Lower lobe of right lung (tissue), 2 donors: ENCODE measurements at regions not wholly inside any gene's neighbourhood (a gene's known extent, or its start where the extent isn't known, plus 50 kb on each side); places are given as distances from the start of the nearest gene placed in this dataset.

Experiments
- ATAC-seq, 2 donors: fragments of 200-7000 bp; cut with Tn5 transposase; one replicate each; pipeline ENCODE4 v1.9.1; 2020 to 2022; ENCODE audit warnings: mild to moderate bottlenecking in 2 of 2, moderate library complexity in 2 of 2
- DNase-seq: peaks from one replicate; pipeline ENCODE4 v3.0.0-alpha.2; 2020
- H3K27ac ChIP-seq: fragments of 200-600 bp; one replicate; pipeline ENCODE4 v1.8.0; 2022
- H3K27me3 ChIP-seq: fragments of 200-600 bp; one replicate; pipeline ENCODE4 v1.8.0; 2022; ENCODE audit warnings: low read depth
- H3K36me3 ChIP-seq: fragments of 200-600 bp; one replicate; pipeline ENCODE4 v1.8.0; 2022; ENCODE audit warnings: mild to moderate bottlenecking
- H3K4me1 ChIP-seq: fragments of 200-600 bp; one replicate; pipeline ENCODE4 v1.8.0; 2022
- H3K4me3 ChIP-seq: fragments of 200-600 bp; one replicate; pipeline ENCODE4 v1.8.0; 2022; ENCODE audit warnings: mild to moderate bottlenecking
- H3K9me3 ChIP-seq: fragments of 200-600 bp; one replicate; pipeline ENCODE4 v1.8.0; 2022
- CTCF ChIP-seq: fragments of 200-600 bp; IDR thresholded peaks from one replicate; pipeline ENCODE4 v1.8.0; 2022; ENCODE audit warnings: antibody characterized with exemption, mild to moderate bottlenecking
- intact Hi-C: fragments of 100-400 bp; cut with DNase I; formaldehyde crosslinking; loops from one replicate; pipeline ENCODE4 v1.11.0; 2022
- donor health status: DM: no; HTN: yes; CAD: no; lungs with severe emphysema.

GRCh38 chr17:36731811-36732210 is 130.4 kb downstream of the MRM1 start:
- Histone ChIP-seq H3K36me3 (no peaks in the 10 kb centered on the region), H3K27me3 (peaks cover 45% of the 10 kb centered on the region), H3K4me1 (no peaks in the 10 kb centered on the region), H3K4me3 (no peak overlapping the region), H3K9me3 (no peaks in the 10 kb centered on the region), H3K27ac (no peak overlapping the region)
- intact Hi-C loops: no loop called here
- DNase-seq: no peak
- ATAC-seq: no peak
- no peak for TF ChIP-seq CTCF

DNA sequence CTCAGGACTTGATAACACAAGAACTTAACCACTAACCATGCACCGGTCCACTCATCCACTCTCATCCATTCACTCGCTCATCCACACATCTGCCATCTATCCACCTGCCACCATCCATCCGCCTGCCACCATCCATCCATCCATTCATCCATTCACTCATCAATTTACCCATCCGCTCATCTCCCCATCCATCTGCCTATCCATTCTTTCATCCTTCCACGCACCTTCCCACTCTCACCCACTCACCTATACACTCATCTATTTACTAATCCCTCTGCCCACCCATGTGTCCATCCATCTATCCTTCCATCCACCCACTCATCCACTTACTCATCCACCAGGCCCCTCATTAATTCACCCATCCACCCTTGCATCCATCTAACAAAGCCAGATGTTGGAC is 131.0 kb downstream of the MRM1 start:
- no peaks in the 10 kb centered on the region for H3K4me1 ChIP-seq
- TF ChIP-seq CTCF: no peak
- no peak for DNase-seq
- no peak overlapping the region for H3K27ac ChIP-seq
- intact Hi-C loops: no loop called here
- H3K4me3 ChIP-seq: no peak overlapping the region
- no peak for ATAC-seq
- H3K27me3 ChIP-seq: peaks cover 43% of the 10 kb centered on the region
- no peaks in the 10 kb centered on the region for H3K36me3 ChIP-seq
- H3K9me3 ChIP-seq: no peaks in the 10 kb centered on the region

DNA sequence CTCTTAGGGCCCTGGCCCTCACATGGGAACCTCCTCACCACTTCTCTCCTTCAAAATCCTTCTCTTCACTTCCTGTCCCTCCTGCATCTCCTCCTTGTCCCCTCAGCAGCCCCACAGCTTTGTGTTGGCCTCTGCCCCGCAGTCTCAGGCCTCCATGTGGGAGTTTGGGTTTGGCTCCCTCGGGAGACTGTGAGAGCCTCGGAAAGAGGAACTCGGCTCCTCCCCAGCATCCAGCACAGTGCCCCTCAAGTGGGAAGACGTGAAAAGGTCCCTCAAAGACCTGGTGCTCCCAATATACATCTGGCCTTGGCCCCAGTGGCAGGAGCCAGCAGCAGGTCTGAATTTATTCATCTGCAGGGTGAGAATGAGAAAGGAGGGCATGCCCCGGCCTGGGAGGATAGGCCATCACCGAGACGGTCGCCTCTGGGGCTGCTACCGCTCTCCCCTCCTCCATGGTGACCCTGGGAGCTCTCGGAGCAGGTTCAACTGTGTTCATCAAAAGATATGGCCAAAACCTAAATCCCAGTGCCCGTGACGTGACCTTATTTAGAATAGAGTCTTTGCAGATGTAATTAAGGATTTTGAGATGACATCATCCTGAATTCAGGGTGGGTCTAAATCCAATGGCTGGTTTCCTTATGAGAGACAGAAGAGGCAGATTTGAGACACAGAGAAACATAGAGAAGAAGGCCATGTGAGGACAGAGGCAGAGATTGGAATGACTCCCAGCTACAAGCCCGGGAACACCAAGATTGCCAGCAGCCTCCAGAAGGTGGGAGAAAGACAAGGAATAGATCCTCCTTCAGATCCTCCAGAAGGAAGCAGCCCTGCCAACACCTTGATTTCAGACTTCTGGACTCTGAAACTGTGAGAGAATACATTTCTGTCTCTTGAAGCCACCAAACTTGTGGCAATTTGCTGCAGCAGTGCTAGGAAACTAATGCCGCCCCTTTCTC is 135.1 kb downstream of the MRM1 start:
- Histone ChIP-seq H3K4me3 (no peak overlapping the region), H3K27me3 (peaks cover 12% of the 10 kb centered on the region), H3K4me1 (no peaks in the 10 kb centered on the region), H3K9me3 (no peaks in the 10 kb centered on the region), H3K36me3 (no peaks in the 10 kb centered on the region), H3K27ac (no peak overlapping the region)
- DNase-seq (no peak), ATAC-seq (no peak)
- no peak for TF ChIP-seq CTCF
- intact Hi-C loops: no loop called here

GRCh38 chr17:36739208-36739607 is 137.8 kb downstream of the MRM1 start:
- intact Hi-C loops: no loop called here
- H3K27ac ChIP-seq: no peak overlapping the region
- ATAC-seq (no peak), DNase-seq (no peak)
- no peak for TF ChIP-seq CTCF
- H3K4me3 ChIP-seq: no peak overlapping the region
- no peaks in the 10 kb centered on the region for H3K36me3 ChIP-seq
- H3K4me1 ChIP-seq: no peaks in the 10 kb centered on the region
- H3K27me3 ChIP-seq: peaks cover 5% of the 10 kb centered on the region
- no peaks in the 10 kb centered on the region for H3K9me3 ChIP-seq

DNA sequence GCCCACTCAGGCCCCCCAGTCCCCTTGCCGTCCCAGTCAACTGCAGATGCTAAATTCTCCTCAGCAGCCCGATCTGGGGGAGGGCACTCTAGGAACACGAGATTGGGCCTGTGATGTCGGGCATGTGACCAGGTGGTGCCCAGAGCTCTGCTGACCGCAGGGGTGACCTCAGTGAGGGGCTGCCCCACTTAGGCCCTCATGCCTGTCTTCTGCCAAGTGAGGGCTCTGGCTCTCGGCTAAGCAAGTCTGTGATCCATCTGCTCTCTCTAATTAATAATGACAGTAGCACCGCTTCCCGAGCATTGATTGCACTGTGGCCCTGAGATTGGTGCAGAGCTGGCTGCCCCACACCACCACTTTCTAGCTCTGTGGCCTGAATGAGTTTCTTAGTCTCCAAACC is 138.8 kb downstream of the MRM1 start:
- ATAC-seq (no peak), DNase-seq (no peak)
- no peak overlapping the region for H3K4me3 ChIP-seq
- H3K4me1 ChIP-seq: no peaks in the 10 kb centered on the region
- H3K36me3 ChIP-seq: no peaks in the 10 kb centered on the region
- peaks cover 5% of the 10 kb centered on the region for H3K27me3 ChIP-seq
- no peak for TF ChIP-seq CTCF
- no peak overlapping the region for H3K27ac ChIP-seq
- no peaks in the 10 kb centered on the region for H3K9me3 ChIP-seq
- intact Hi-C loops: no loop called here
